Spleen (tissue), 11 donors: ENCODE measurements at regions not wholly inside any gene's neighbourhood (a gene's known extent, or its start where the extent isn't known, plus 50 kb on each side); places are given as distances from the start of the nearest gene placed in this dataset.

ENCODE experiments used
- DNase-seq: peaks from one replicate; pipeline ENCODE4 v3.0.0-alpha.2; 2020
- H3K27ac ChIP-seq, 8 donors: fragments of 200-600 bp; sonication (generic) in 7 of 8; 1 replicate in 4 of 8; 2 replicates in 4 of 8; pipeline versions ENCODE4 v1.5.0 to v1.8.0; 2016 to 2021; ENCODE audit warnings: inconsistent platforms in 4 of 8, mild to moderate bottlenecking in 4 of 8, moderate library complexity in 1 of 8
- H3K27me3 ChIP-seq, 7 donors: fragments of 200-600 bp; sonication (generic) in 6 of 7; replicated peaks in 1 of 7; 1 replicate in 4 of 7; 2 replicates in 3 of 7; pipeline versions ENCODE4 v1.5.0 to v1.8.0; 2016 to 2021; ENCODE audit warnings: inconsistent platforms in 3 of 7, mild to moderate bottlenecking in 1 of 7
- H3K36me3 ChIP-seq, 6 donors: fragments of 200-600 bp; sonication (generic) in 5 of 6; 1 replicate in 4 of 6; 2 replicates in 2 of 6; pipeline versions ENCODE4 v1.5.0 to v1.8.0; 2016 to 2021; ENCODE audit warnings: inconsistent platforms in 2 of 6
- H3K4me1 ChIP-seq, 6 donors: fragments of 200-600 bp; sonication (generic) in 5 of 6; 1 replicate in 3 of 6; 2 replicates in 3 of 6; pipeline versions ENCODE4 v1.5.0 to v1.8.0; 2016 to 2021; ENCODE audit warnings: inconsistent platforms in 3 of 6
- H3K4me3 ChIP-seq, 8 donors: fragments of 200-600 bp; sonication (generic) in 7 of 8; 1 replicate in 4 of 8; 2 replicates in 4 of 8; pipeline versions ENCODE4 v1.5.0 to v1.8.0; 2016 to 2021; ENCODE audit warnings: inconsistent platforms in 4 of 8, mild to moderate bottlenecking in 4 of 8, moderate library complexity in 2 of 8
- H3K9me3 ChIP-seq, 8 donors: fragments of 200-600 bp; sonication (generic) in 7 of 8; 1 replicate in 4 of 8; 2 replicates in 4 of 8; pipeline versions ENCODE4 v1.5.0 to v1.8.0; 2016 to 2021; ENCODE audit warnings: inconsistent platforms in 4 of 8
- CTCF ChIP-seq, 11 experiments: fragments of 200-600 bp in 7 of 11; fragments of 450-650 bp in 4 of 11; sonication (generic) in 4 of 11; IDR thresholded peaks in 8 of 11; conservative IDR thresholded peaks in 3 of 11; 1 replicate in 7 of 11; 2 replicates in 4 of 11; pipeline versions ENCODE4 v1.4.0 to v1.8.0; 2016 to 2021; ENCODE audit warnings: antibody characterized with exemption in 11 of 11, inconsistent platforms in 4 of 11, mild to moderate bottlenecking in 1 of 11
- POLR2A ChIP-seq, 3 donors: fragments of 450-650 bp; IDR thresholded peaks; one replicate each; pipeline ENCODE4 v1.5.1; 2017; ENCODE audit warnings: antibody characterized with exemption in 3 of 3, mild to moderate bottlenecking in 1 of 3
- POLR2AphosphoS5 ChIP-seq, 3 donors: sonication (generic); formaldehyde crosslinking; IDR thresholded peaks; one replicate each; pipeline ENCODE4 v1.5.1; 2017; ENCODE audit warnings: antibody characterized with exemption in 3 of 3
- WGBS, 5 donors: extraction: QIAGEN DNeasy Blood & Tissue Kit in 3 of 5; methylation state at CpG; one replicate each; pipeline versions ENCODE4 v1.1.5 to v1.1.7; 2013 to 2018; 5-methylcytosine and 5-hydroxymethylcytosine counted together
- intact Hi-C: fragments of 100-400 bp; cut with DNase I; formaldehyde crosslinking; loops from one replicate; pipeline ENCODE4 v1.15.0; 2023; ENCODE audit warnings: low total_unique reads
- donor health status: healthy with polysubstance abuse.
- donor health status: DM: no; HTN: no; CAD: no; lungs with moderate emphysema.
- donor health status: DM: no; HTN: no; CAD: no.
- donor health status: Bipolar disorder and iron deficiency.
- donor health status: healthy.
- donor health status: DM: no; HTN: no; CAD: no.
- donor health status: DM: yes; HTN: yes; CAD: no.

GRCh38 chr5:67481362-67481761 is 284.8 kb upstream of the CD180 start:
- TF ChIP-seq CTCF (IDR thresholded peaks at IDR 0.05 in 8 of 11, conservative IDR thresholded peaks at IDR 0.05 in 3 of 11) (no peak), POLR2AphosphoS5 (IDR thresholded peaks at IDR 0.05) (no peak), POLR2A (IDR thresholded peaks at IDR 0.05) (no peak)
- H3K27ac ChIP-seq = no peak overlapping the region
- no peaks in the 10 kb centered on the region for H3K27me3 ChIP-seq
- H3K4me1 ChIP-seq = no peaks in the 10 kb centered on the region
- no peak for DNase-seq
- intact Hi-C loops = no loop called here
- no peaks in the 10 kb centered on the region for H3K36me3 ChIP-seq
- H3K4me3 ChIP-seq = no peak overlapping the region
- 90 to 100% (median 94%) methylated on average over 1 of the region's 1 CpG for WGBS, 5 donors
- peaks cover 0 to 3% (median 0%) of the 10 kb centered on the region in 8 donors for H3K9me3 ChIP-seq

- Histone ChIP-seq H3K9me3 (no peaks in the 10 kb centered on the region), H3K27ac (no peak overlapping the region), H3K4me1 (no peaks in the 10 kb centered on the region), H3K4me3 (no peak overlapping the region), H3K36me3 (no peaks in the 10 kb centered on the region), H3K27me3 (no peaks in the 10 kb centered on the region)
- TF ChIP-seq POLR2A (IDR thresholded peaks at IDR 0.05) (no peak), POLR2AphosphoS5 (IDR thresholded peaks at IDR 0.05) (no peak)
- intact Hi-C loops = no loop called here
- 64 to 88% (median 78%) methylated on average over 2 of the region's 2 CpGs for WGBS, 5 donors
- no peak for DNase-seq
Measured at GRCh38 chr5:67478337-67478736, 281.7 kb upstream of the CD180 start.

- Histone ChIP-seq H3K4me3 (no peak overlapping the region), H3K4me1 (no peaks in the 10 kb centered on the region), H3K36me3 (no peaks in the 10 kb centered on the region), H3K27ac (no peak overlapping the region), H3K27me3 (no peaks in the 10 kb centered on the region), H3K9me3 (no peaks in the 10 kb centered on the region)
- DNase-seq = no peak
- TF ChIP-seq POLR2AphosphoS5 (IDR thresholded peaks at IDR 0.05) (no peak), CTCF (IDR thresholded peaks at IDR 0.05 in 8 of 11, conservative IDR thresholded peaks at IDR 0.05 in 3 of 11) (no peak), POLR2A (IDR thresholded peaks at IDR 0.05) (no peak)
- intact Hi-C loops = no loop called here
- 89 to 100% (median 94%) methylated on average over 1 of the region's 1 CpG for WGBS, 5 donors
Measured at GRCh38 chr5:67476995-67477394, 280.4 kb upstream of the CD180 start.

- Histone ChIP-seq H3K4me3 (no peak overlapping the region), H3K4me1 (no peaks in the 10 kb centered on the region), H3K27me3 (no peaks in the 10 kb centered on the region), H3K27ac (peak overlapping the region in 1 of 8 donors; percentile 15), H3K9me3 (no peaks in the 10 kb centered on the region), H3K36me3 (no peaks in the 10 kb centered on the region)
- DNase-seq = no peak
- WGBS, 5 donors = 68 to 86% (median 81%) methylated on average over 3 of the region's 3 CpGs
- no peak for TF ChIP-seq POLR2A (IDR thresholded peaks at IDR 0.05)
- TF ChIP-seq POLR2AphosphoS5 (IDR thresholded peaks at IDR 0.05) = no peak
- TF ChIP-seq CTCF (IDR thresholded peaks at IDR 0.05 in 8 of 11, conservative IDR thresholded peaks at IDR 0.05 in 3 of 11) = no peak
- intact Hi-C loops = no loop called here
Measured at GRCh38 chr5:67476531-67476930, 279.9 kb upstream of the CD180 start.

GRCh38 chr5:67475489-67475888 is 278.9 kb upstream of the CD180 start:
- TF ChIP-seq POLR2A (IDR thresholded peaks at IDR 0.05) = no peak
- TF ChIP-seq POLR2AphosphoS5 (IDR thresholded peaks at IDR 0.05) = no peak
- TF ChIP-seq CTCF (IDR thresholded peaks at IDR 0.05 in 8 of 11, conservative IDR thresholded peaks at IDR 0.05 in 3 of 11) = no peak
- intact Hi-C loops = no loop called here
- Histone ChIP-seq H3K27ac (peak overlapping the region in 1 of 8 donors; percentile 15), H3K27me3 (no peaks in the 10 kb centered on the region), H3K4me1 (no peaks in the 10 kb centered on the region), H3K36me3 (no peaks in the 10 kb centered on the region), H3K4me3 (no peak overlapping the region), H3K9me3 (no peaks in the 10 kb centered on the region)
- DNase-seq = no peak
- WGBS, 5 donors = 83 to 89% (median 85%) methylated on average over 6 of the region's 6 CpGs
